ENCODE measurements at regions not wholly inside any gene's neighbourhood (a gene's known extent, or its start where the extent isn't known, plus 50 kb on each side); places are given as distances from the start of the nearest gene placed in this dataset.

DNA sequence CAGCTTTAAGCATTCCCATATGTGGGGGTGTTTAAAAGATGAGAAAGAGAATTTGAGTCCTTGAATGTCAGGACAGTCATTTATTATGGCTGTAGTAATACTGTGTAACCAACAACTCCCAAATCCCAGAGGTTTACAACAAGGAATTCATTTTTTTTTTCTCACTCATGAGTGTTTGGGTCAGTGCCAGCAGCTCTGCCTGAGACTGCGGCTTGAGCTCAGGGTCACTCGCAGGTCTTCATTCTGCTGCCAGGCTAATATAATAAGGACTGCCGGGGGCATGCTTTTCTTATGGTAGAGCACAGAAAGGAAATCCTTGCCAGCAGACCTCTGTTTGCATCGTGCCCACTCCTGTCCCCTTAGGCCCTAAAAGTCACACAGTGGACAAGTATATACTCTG lies 277.9 kb upstream of the LMCD1 start:
- DNase-seq (ENCODE audit: low read depth): peak; percentile 21
- H3K4me3 ChIP-seq (replicated peaks; ENCODE audit: low read depth, low read length): no peak overlapping the region
- TF ChIP-seq, protein P1, sequence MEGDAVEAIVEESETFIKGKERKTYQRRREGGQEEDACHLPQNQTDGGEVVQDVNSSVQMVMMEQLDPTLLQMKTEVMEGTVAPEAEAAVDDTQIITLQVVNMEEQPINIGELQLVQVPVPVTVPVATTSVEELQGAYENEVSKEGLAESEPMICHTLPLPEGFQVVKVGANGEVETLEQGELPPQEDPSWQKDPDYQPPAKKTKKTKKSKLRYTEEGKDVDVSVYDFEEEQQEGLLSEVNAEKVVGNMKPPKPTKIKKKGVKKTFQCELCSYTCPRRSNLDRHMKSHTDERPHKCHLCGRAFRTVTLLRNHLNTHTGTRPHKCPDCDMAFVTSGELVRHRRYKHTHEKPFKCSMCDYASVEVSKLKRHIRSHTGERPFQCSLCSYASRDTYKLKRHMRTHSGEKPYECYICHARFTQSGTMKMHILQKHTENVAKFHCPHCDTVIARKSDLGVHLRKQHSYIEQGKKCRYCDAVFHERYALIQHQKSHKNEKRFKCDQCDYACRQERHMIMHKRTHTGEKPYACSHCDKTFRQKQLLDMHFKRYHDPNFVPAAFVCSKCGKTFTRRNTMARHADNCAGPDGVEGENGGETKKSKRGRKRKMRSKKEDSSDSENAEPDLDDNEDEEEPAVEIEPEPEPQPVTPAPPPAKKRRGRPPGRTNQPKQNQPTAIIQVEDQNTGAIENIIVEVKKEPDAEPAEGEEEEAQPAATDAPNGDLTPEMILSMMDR (IDR thresholded peaks at IDR 0.05; ENCODE audit: low read length, missing control alignments): no peak

DNA sequence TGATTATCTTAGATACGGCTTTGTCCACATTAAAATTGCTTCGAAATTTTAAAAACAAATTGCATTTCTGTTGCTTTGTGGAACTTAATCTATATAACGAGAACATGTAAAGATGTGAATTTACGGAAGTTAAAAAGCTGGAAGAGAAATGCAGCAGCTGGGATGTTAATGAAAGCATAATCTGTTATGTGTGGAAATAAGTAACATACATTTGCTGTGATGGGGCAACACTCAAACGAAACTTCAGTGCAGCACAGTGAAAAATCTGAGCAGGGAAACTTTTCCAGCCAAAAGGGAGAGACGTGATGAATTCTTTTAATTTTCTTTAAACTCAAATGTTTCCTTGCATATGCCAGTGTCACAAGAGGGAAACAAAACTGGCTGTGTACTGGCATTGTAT lies 276.7 kb upstream of the LMCD1 start:
- no peak overlapping the region for H3K4me3 ChIP-seq (replicated peaks; ENCODE audit: low read depth, low read length)
- TF ChIP-seq, protein P1 (IDR thresholded peaks at IDR 0.05; ENCODE audit: low read length, missing control alignments): no peak
- no peak for DNase-seq (ENCODE audit: low read depth)

DNA sequence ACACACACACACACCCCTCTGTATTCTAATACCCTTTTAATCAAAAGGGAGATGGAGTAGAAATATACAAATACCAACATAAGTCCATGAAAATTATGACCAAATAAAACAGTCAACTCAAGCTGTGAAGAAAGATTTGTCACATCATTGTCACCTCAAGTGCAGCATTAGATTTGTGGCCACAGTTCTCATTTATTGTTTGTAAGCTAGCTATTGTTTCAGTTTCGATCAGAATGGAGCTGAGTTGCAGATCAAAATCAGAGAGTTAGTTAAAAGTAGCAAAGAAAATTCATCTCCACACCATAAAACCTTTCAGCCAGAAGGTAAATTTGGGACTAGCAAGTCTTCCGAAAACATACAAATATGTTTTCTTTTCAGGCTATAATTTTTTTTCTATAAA lies 267.7 kb upstream of the LMCD1 start:
- no peak for DNase-seq (ENCODE audit: low read depth)
- no peak overlapping the region for H3K4me3 ChIP-seq (replicated peaks; ENCODE audit: low read depth, low read length)
- TF ChIP-seq, protein P1 (IDR thresholded peaks at IDR 0.05; ENCODE audit: low read length, missing control alignments): no peak

DNA sequence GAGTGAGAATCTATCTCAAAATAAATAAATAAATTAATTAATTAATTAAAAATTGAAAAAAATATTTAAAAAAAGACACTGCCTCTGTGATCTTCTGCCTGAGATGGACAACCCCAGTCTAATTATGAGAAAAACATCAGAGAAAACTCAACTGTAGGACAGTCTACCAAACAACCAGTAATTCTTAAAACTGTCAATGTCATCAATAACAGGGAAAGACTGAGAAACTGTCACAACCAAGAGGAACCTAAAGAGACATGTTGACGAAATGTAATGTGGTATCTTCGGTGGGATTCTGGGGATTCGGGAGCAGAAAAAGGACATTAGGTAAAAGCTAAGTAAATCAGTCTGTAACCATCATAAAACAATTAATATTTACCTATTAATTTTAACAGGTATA lies 265.4 kb upstream of the LMCD1 start:
- no peak overlapping the region for H3K4me3 ChIP-seq (replicated peaks; ENCODE audit: low read depth, low read length)
- no peak for DNase-seq (ENCODE audit: low read depth)
- TF ChIP-seq, protein P1 (IDR thresholded peaks at IDR 0.05; ENCODE audit: low read length, missing control alignments): no peak

DNA sequence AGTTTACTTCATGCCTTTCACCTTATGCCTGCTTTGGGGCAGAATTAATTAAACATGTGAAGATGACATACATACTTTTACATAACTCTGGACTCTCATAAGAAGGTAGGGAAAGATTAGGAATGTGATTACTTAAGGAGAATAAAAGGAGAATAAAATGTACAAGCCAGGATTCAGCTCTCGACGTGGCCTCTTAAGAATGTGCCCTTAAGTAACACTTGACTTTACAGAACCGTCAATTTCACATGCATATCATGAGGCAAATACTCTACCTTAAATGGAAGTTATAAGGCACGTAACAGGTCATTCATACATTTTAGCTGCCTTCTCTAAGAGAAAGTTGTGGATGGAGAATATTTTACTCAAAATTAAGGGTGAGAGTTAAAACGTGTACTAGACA lies 263.7 kb upstream of the LMCD1 start:
- DNase-seq (ENCODE audit: low read depth): no peak
- no peak overlapping the region for H3K4me3 ChIP-seq (replicated peaks; ENCODE audit: low read depth, low read length)
- TF ChIP-seq, protein P1 (IDR thresholded peaks at IDR 0.05; ENCODE audit: low read length, missing control alignments): no peak

DNA sequence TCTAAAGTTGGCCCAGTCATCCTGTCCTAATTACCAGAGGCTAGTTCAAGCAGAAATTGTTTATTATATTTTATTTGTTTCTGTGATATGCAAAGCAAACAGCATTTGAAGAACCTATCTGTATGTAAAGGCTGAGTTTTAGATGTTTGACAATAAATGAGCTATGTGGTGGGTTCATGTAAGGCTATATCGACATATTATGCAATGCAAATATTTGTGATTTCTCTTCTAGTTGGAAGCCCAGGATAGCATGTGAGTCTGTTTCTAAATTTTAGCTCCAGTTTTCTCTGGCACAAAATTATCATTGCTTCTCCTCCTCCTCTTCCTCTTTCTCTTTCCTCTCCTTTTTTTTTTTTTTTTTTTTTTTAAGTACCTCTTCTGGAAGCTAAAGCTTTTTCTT lies 263.2 kb upstream of the LMCD1 start:
- no peak overlapping the region for H3K4me3 ChIP-seq (replicated peaks; ENCODE audit: low read depth, low read length)
- DNase-seq (ENCODE audit: low read depth): no peak
- TF ChIP-seq, protein P1 (IDR thresholded peaks at IDR 0.05; ENCODE audit: low read length, missing control alignments): no peak

DNA sequence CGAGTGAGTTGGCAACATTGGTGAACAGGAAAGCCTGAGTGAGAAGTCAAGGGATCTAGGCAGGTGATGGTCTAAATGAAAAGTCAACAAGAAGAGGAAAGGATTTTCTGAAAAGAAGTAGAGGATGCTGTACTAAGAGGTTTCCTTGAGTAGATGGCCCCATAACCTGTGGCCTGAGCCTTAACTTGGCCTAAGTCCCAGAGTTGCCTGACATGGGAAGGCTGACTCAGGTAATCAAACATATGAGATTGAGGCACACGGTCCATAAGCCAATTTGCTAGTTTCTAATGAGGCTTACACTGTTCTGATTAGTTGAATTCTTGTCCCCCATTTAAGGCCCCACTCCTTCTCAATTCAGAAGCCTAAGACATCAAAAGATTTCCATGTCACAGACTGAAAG lies 262.5 kb upstream of the LMCD1 start:
- TF ChIP-seq, protein P1 (IDR thresholded peaks at IDR 0.05; ENCODE audit: low read length, missing control alignments): no peak
- H3K4me3 ChIP-seq (replicated peaks; ENCODE audit: low read depth, low read length): no peak overlapping the region
- DNase-seq (ENCODE audit: low read depth): no peak
